K562 (cell line): ENCODE measurements at regions not wholly inside any gene's neighbourhood (a gene's known extent, or its start where the extent isn't known, plus 50 kb on each side); places are given as distances from the start of the nearest gene placed in this dataset.

Source experiments
- CREB1 ChIP-seq, 2 experiments: sonication (generic) in 1 of 2; formaldehyde crosslinking in 1 of 2; IDR thresholded peaks; 2 replicates each; pipeline versions ENCODE4 v1.6.1 to v1.8.0; 2012 to 2022; ENCODE audit warnings: inconsistent platforms in 1 of 2, mild to moderate bottlenecking in 1 of 2, missing genetic modification reagents in 1 of 2, moderate library complexity in 1 of 2
- HIVEP1 ChIP-seq: fragments of 250-450 bp; sonication (Bioruptor Pico); IDR thresholded peaks from 2 replicates; pipeline ENCODE4 v1.4.0; 2020; ENCODE audit warnings: mild to moderate bottlenecking
- MEIS2 ChIP-seq: fragments of 450-650 bp; IDR thresholded peaks from 2 replicates; pipeline ENCODE4 v1.6.1; 2014; ENCODE audit warnings: mild to moderate bottlenecking; ENCODE audit not compliant: partially characterized antibody
- NFRKB ChIP-seq: fragments of 450-650 bp; IDR thresholded peaks from 2 replicates; pipeline ENCODE4 v1.6.1; 2016; ENCODE audit warnings: low read depth
- NFYB ChIP-seq: IDR thresholded peaks from 2 replicates; pipeline ENCODE4 v1.6.1; 2011; ENCODE audit warnings: mild to moderate bottlenecking, moderate library complexity; ENCODE audit not compliant: insufficient read length; ENCODE audit errors: extremely low read depth
- TCF3 ChIP-seq: sonication (generic); formaldehyde crosslinking; IDR thresholded peaks from 2 replicates; pipeline ENCODE4 v1.4.0; 2020; ENCODE audit warnings: mild to moderate bottlenecking, missing genetic modification reagents
- USF2 ChIP-seq: sonication (generic); formaldehyde crosslinking; IDR thresholded peaks from 2 replicates; pipeline ENCODE4 v1.5.0; 2020; ENCODE audit warnings: missing genetic modification reagents
- ZBTB34 ChIP-seq: fragments of 250-450 bp; sonication (Bioruptor Pico); IDR thresholded peaks from 2 replicates; pipeline ENCODE4 v1.8.0; 2021; ENCODE audit warnings: mild to moderate bottlenecking, moderate library complexity

GRCh38 chr20:60990061-60990460, 262.0 kb upstream of the CDH4 start:
- TF ChIP-seq USF2 (CRISPR knock-in tag), result no peak
- TF ChIP-seq ZBTB34, result no peak
- no peak for TF ChIP-seq NFYB
- TF ChIP-seq NFRKB, result no peak
- TF ChIP-seq TCF3 (CRISPR knock-in tag), result no peak
- TF ChIP-seq MEIS2, result no peak
- no peak for TF ChIP-seq CREB1 (IDR thresholded peaks at IDR 0.05)
- no peak for TF ChIP-seq CREB1 (CRISPR knock-in tag; IDR thresholded peaks at IDR 0.05)
- no peak for TF ChIP-seq HIVEP1 (CRISPR knock-in tag)
